Heart left ventricle (tissue), 16 donors: ENCODE measurements at regions not wholly inside any gene's neighbourhood (a gene's known extent, or its start where the extent isn't known, plus 50 kb on each side); places are given as distances from the start of the nearest gene placed in this dataset.
"Not testable (repeated sequence)": the region's sequence is repeated elsewhere in the genome, so short reads cannot be mapped to it uniquely, and the experiment has no call there.

Source experiments
- ATAC-seq, 4 donors: fragments of 200-7000 bp; cut with Tn5 transposase; one replicate each; pipeline ENCODE4 v1.9.1; 2020 to 2022; ENCODE audit warnings: moderate library complexity in 4 of 4, mild to moderate bottlenecking in 3 of 4, moderate number of reproducible peaks in 1 of 4
- DNase-seq, 5 donors: peaks; one replicate each; pipeline ENCODE4 v3.0.0-alpha.2; 2020
- H3K27ac ChIP-seq, 12 donors: fragments of 200-600 bp; sonication (generic) in 4 of 12; one replicate each; pipeline versions ENCODE4 v1.5.0 to v1.8.0; 2016 to 2022; ENCODE audit warnings: mild to moderate bottlenecking in 2 of 12
- H3K27me3 ChIP-seq, 9 donors: fragments of 200-600 bp; sonication (generic) in 2 of 9; one replicate each; pipeline versions ENCODE4 v1.5.1 to v1.8.0; 2016 to 2022; ENCODE audit warnings: mild to moderate bottlenecking in 3 of 9
- H3K36me3 ChIP-seq, 9 donors: fragments of 200-600 bp; sonication (generic) in 2 of 9; one replicate each; pipeline versions ENCODE4 v1.5.0 to v1.8.0; 2018 to 2022; ENCODE audit warnings: mild to moderate bottlenecking in 2 of 9
- H3K4me1 ChIP-seq, 12 donors: fragments of 200-600 bp; sonication (generic) in 4 of 12; one replicate each; pipeline versions ENCODE4 v1.5.0 to v1.8.0; 2016 to 2022; ENCODE audit warnings: mild to moderate bottlenecking in 3 of 12
- H3K4me3 ChIP-seq, 12 donors: fragments of 200-600 bp; sonication (generic) in 4 of 12; one replicate each; pipeline versions ENCODE4 v1.5.0 to v1.8.0; 2017 to 2022; ENCODE audit warnings: mild to moderate bottlenecking in 9 of 12, moderate library complexity in 4 of 12
- H3K9me3 ChIP-seq, 12 donors: fragments of 200-600 bp; sonication (generic) in 4 of 12; one replicate each; pipeline versions ENCODE4 v1.5.0 to v1.8.0; 2016 to 2022; ENCODE audit warnings: mild to moderate bottlenecking in 1 of 12
- CTCF ChIP-seq, 12 donors: fragments of 200-600 bp; sonication (generic) in 4 of 12; IDR thresholded peaks; one replicate each; pipeline versions ENCODE4 v1.5.0 to v1.8.0; 2018 to 2022; ENCODE audit warnings: antibody characterized with exemption in 12 of 12, mild to moderate bottlenecking in 5 of 12
- POLR2A ChIP-seq, 2 donors: fragments of 450-650 bp; IDR thresholded peaks; one replicate each; pipeline ENCODE4 v1.6.1; 2017; ENCODE audit warnings: antibody characterized with exemption in 2 of 2, mild to moderate bottlenecking in 2 of 2, moderate library complexity in 2 of 2
- WGBS, 4 donors: extraction: QIAGEN DNeasy Blood & Tissue Kit in 2 of 4; methylation state at CpG; one replicate each; pipeline versions ENCODE4 v1.1.5 to v1.1.7; 2013 to 2018; 5-methylcytosine and 5-hydroxymethylcytosine counted together
- intact Hi-C, 10 donors: fragments of 100-400 bp; cut with DNase I; formaldehyde crosslinking; loops; one replicate each; pipeline versions ENCODE4 v1.11.1 to v1.14.2; 2022
- donor health status: ischemic (EF 13 %, LVEDD 7.1; RV severe dilation, severe dysfunction).
- donor health status: healthy with polysubstance abuse.
- donor health status: DM: no; HTN: yes; CAD: no.
- donor health status: DM: no; HTN: no; CAD: no.
- donor health status: ischemic (EF 25% LVEDD 6.9; RV normal size, moderate dysfunction).
- donor health status: ischemic (EF 25% LVEDD 5.7; RV mildly dilated, moderate dysfunction).
- donor health status: healthy.
- donor health status: DM: yes; HTN: yes; CAD: no.
- donor health status: ischemic (EF 35%, LVEDD 5.7; RV mildly dilated, moderate dysfunction).
- donor health status: nonischemic (EF 11% LVEDD 7.7; RV severe dilation, severe dysfunction).
- donor health status: DM: yes; HTN: yes; CAD: no.
- donor health status: PGD.
- donor health status: ischemic (EF 29% LVEDD 5.4; RV normal size, mild dysfunction).
- donor health status: nonischemic (EF 23%, LVEDD 6.1; RV moderate dilation, normal function).

- DNase-seq (no peak), ATAC-seq (no peak)
- H3K9me3 ChIP-seq: peaks cover 0 to 2% (median 0%) of the 10 kb centered on the region in 12 donors
- H3K27ac ChIP-seq: no peak overlapping the region
- no peaks in the 10 kb centered on the region for H3K4me1 ChIP-seq
- intact Hi-C loops: no loop called here
- H3K27me3 ChIP-seq: no peaks in the 10 kb centered on the region
- no peak overlapping the region for H3K4me3 ChIP-seq
- TF ChIP-seq POLR2A (IDR thresholded peaks at IDR 0.05): no peak
- no peak for TF ChIP-seq CTCF (IDR thresholded peaks at IDR 0.05)
- H3K36me3 ChIP-seq: no peaks in the 10 kb centered on the region
- WGBS, 4 donors: 71 to 76% (median 74%) methylated on average over 4 of the region's 4 CpGs
These were observed 226.2 kb downstream of the TACR3 start for GRCh38 chr4:103493450-103494159.

- ATAC-seq, DNase-seq, H3K36me3 ChIP-seq, H3K27ac ChIP-seq, H3K9me3 ChIP-seq, intact Hi-C loops, H3K4me3 ChIP-seq, H3K27me3 ChIP-seq, H3K4me1 ChIP-seq: not testable (repeated sequence)
- 64 to 86% (median 70%) methylated on average over 3 to 4 of the region's 4 CpGs for WGBS, 4 donors
These were observed 234.5 kb downstream of the TACR3 start for GRCh38 chr4:103485296-103485695.

GRCh38 chr4:103484521-103484920 is 235.3 kb downstream of the TACR3 start:
- Histone ChIP-seq H3K9me3 (no peaks in the 10 kb centered on the region), H3K4me1 (no peaks in the 10 kb centered on the region), H3K27me3 (no peaks in the 10 kb centered on the region), H3K36me3 (no peaks in the 10 kb centered on the region), H3K27ac (no peak overlapping the region), H3K4me3 (no peak overlapping the region)
- ATAC-seq: no peak
- DNase-seq: no peak
- 70 to 81% (median 72%) methylated on average over 3 of the region's 3 CpGs for WGBS, 4 donors
- TF ChIP-seq CTCF (IDR thresholded peaks at IDR 0.05) (no peak), POLR2A (IDR thresholded peaks at IDR 0.05) (no peak)
- intact Hi-C loops: no loop called here

- peak in 2 of 4 donors; percentile 34 to 39 for ATAC-seq
- Histone ChIP-seq H3K9me3 (no peaks in the 10 kb centered on the region), H3K27ac (no peak overlapping the region), H3K36me3 (no peaks in the 10 kb centered on the region), H3K4me1 (no peaks in the 10 kb centered on the region), H3K4me3 (no peak overlapping the region), H3K27me3 (no peaks in the 10 kb centered on the region)
- WGBS, 4 donors: 80 to 89% (median 80%) methylated on average over 2 of the region's 2 CpGs; no CpG with 5 or more reads in 1 of the 4 donors
- no peak for DNase-seq
- intact Hi-C loops: no loop called here
- TF ChIP-seq POLR2A (IDR thresholded peaks at IDR 0.05) (no peak), CTCF (IDR thresholded peaks at IDR 0.05) (no peak)
These were observed 236.9 kb downstream of the TACR3 start for GRCh38 chr4:103482893-103483292.

- H3K27ac ChIP-seq: no peak overlapping the region
- no peaks in the 10 kb centered on the region for H3K4me1 ChIP-seq
- 52 to 68% (median 61%) methylated on average over 3 of the region's 3 CpGs for WGBS, 4 donors
- ATAC-seq: no peak
- H3K36me3 ChIP-seq: no peaks in the 10 kb centered on the region
- H3K27me3 ChIP-seq: no peaks in the 10 kb centered on the region
- no peak overlapping the region for H3K4me3 ChIP-seq
- intact Hi-C loops: no loop called here
- no peaks in the 10 kb centered on the region for H3K9me3 ChIP-seq
- TF ChIP-seq POLR2A (IDR thresholded peaks at IDR 0.05) (no peak), CTCF (IDR thresholded peaks at IDR 0.05) (no peak)
- DNase-seq: no peak
These were observed 237.3 kb downstream of the TACR3 start for GRCh38 chr4:103482471-103482870.
